ENCODE measurements at regions not wholly inside any gene's neighbourhood (a gene's known extent, or its start where the extent isn't known, plus 50 kb on each side); places are given as distances from the start of the nearest gene placed in this dataset.

DNA sequence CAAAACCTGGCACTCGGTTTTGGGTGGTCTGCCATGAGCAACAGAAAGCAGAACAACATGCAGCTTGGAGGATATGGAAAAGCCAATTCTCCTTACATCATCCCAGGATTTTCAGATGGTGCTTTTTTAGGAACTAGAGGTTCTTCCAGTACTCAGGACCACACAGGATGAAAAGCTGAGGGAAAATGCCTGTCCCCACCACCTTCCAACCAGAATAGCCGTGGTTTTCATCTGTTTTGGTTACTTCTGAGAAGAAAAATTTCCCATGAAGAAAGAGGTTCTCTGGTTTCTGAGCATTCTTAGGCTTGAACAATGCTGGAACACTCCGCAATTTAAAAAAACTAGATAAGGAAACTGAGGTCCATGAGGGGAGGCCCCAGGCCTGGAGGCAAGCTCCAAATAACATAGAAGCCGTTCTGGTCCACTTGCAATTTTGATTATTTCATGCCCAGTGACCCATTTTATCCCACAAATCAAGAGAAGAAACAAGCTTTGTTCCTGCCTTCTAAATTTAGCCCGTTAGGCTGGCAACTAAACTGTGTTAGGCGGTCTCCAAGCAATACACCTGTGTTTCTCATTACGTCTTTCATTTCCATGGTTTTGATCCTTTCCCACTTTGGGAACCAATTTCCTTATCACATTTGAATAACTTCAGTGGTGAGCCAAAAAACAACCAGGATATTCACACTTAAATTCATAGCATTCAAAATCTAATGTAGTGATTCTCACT, 79.2 kb upstream of the SPIN1 start:
- no peak for DNase-seq (ENCODE audit: insufficient read length)
- FAIRE-seq = no peak
- TF ChIP-seq POLR2A (IDR thresholded peaks at IDR 0.05; ENCODE audit: low read depth, low read length) (no peak), POLR2AphosphoS5 (IDR thresholded peaks at IDR 0.05; ENCODE audit: low read depth, low read length) (no peak), TAF1 (IDR thresholded peaks at IDR 0.05; ENCODE audit: borderline replicate concordance, low read depth, low read length) (no peak)

DNA sequence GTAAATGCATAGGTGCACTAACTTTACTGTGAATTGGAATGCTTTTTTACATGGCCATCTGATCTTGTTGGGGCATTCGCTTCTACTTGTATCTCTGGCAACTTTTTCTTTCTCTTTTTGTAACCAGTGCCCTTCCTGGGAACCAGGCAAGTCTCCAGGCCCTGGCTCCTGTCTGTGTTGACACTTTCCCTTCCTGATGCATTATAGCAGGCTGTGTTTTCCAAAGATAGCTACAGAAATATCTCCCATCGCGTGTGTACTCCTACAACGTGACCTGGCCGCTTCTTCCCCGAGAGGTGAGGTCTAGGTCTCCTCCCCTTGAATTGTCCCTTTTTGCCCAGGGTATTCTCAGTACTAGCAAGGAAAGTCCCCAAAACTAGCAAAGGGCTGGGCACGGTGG, 81.1 kb upstream of the SPIN1 start:
- no peak for TF ChIP-seq POLR2AphosphoS5 (IDR thresholded peaks at IDR 0.05; ENCODE audit: low read depth, low read length)
- FAIRE-seq (no peak), DNase-seq (ENCODE audit: insufficient read length) (no peak)

DNA sequence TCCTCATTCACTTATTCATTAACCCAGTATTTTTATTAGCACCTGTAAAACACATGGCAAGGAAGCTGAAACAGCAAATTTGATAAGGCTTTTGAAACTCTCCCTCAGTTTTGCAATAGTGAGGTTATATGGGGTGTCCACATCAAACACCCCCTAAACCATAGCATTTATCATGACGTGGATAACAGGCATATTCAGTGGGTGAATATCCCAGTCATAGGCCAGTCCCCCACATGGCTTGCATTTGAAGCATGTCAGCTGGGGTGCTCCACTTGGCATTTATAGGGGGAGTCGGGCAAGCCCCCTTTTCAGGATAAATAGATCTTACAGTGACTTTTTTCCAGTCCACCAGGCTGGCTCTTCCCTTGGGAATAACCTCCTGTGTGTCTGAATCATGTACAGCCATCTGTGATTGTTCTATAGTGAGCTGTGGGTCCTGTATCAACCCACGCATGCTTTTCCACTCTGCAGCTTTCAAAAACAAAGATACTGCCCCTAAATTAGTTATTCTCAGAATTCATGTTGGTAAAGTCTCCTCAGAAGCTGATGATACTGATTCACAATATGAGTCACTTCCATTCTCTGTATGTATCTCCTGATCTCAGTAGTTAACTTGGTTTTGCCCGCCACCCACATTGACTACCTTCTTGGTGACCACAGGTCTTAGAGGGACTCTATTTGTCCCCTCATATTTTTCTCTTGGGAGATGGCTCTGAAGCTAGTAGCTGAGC, 84.4 kb upstream of the SPIN1 start:
- no peak for FAIRE-seq
- no peak for TF ChIP-seq POLR2A (IDR thresholded peaks at IDR 0.05; ENCODE audit: low read depth, low read length)
- no peak for TF ChIP-seq POLR2AphosphoS5 (IDR thresholded peaks at IDR 0.05; ENCODE audit: low read depth, low read length)
- no peak for TF ChIP-seq TAF1 (IDR thresholded peaks at IDR 0.05; ENCODE audit: borderline replicate concordance, low read depth, low read length)
- DNase-seq (ENCODE audit: insufficient read length) = peak; percentile 31

DNA sequence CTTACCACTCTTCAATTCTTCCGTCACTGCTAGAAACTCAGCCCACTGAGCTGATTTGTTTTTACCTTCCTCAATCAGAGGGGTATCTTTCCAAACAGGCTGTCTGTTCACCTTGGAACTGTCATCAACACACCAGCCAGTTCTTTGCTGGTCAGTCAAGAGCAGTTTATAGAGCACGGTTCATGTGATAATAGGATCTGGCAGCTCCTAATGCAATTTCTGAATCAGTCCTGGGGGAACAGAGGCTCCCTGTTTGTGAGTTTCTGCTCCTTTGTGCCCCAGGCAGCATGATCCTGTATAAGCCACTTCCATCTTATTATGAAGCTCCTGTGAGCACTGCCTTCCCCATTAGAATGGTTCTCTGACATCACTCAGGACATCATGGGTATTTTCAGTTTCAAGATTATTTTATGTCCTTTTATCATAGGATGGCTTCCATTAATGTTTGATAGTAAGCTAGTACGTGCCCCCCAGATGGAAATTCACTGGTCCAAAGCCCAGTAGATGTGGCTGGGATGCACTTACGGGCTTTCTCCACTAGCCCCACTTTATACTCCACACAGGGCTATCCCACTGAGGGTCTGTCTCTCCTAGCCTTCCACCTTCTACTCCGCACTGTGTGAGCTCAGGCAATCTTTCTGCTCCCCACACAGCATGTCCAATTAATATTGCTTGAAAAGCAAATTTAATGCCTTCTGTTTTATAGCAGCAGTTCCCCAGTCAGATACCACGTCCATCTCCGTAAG, 85.5 kb upstream of the SPIN1 start:
- TF ChIP-seq TAF1 (IDR thresholded peaks at IDR 0.05; ENCODE audit: borderline replicate concordance, low read depth, low read length) = no peak
- no peak for TF ChIP-seq POLR2AphosphoS5 (IDR thresholded peaks at IDR 0.05; ENCODE audit: low read depth, low read length)
- TF ChIP-seq POLR2A (IDR thresholded peaks at IDR 0.05; ENCODE audit: low read depth, low read length) = no peak
- FAIRE-seq = no peak
- DNase-seq (ENCODE audit: insufficient read length) = no peak

DNA sequence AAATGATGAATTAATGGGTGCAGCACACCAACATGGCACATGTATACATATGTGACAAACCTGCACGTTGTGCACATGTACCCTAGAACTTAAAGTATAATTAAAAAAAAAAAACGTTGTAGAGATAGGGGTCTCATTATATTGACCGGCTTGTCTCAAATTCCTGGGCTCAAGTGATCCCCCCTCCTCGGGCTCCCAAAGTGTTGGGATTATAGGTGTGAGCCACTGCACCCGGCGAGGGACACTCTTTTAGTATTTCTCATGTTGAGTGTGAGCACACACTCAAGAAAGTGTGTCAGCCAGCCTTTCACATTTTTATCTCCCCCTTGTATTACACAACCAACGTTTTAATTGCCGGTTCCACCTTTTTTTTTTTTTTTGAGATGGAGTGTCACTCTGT, 87.7 kb upstream of the SPIN1 start:
- FAIRE-seq (no peak), DNase-seq (ENCODE audit: insufficient read length) (no peak)
- no peak for TF ChIP-seq TAF1 (IDR thresholded peaks at IDR 0.05; ENCODE audit: borderline replicate concordance, low read depth, low read length)
- no peak for TF ChIP-seq POLR2AphosphoS5 (IDR thresholded peaks at IDR 0.05; ENCODE audit: low read depth, low read length)
- no peak for TF ChIP-seq POLR2A (IDR thresholded peaks at IDR 0.05; ENCODE audit: low read depth, low read length)

DNA sequence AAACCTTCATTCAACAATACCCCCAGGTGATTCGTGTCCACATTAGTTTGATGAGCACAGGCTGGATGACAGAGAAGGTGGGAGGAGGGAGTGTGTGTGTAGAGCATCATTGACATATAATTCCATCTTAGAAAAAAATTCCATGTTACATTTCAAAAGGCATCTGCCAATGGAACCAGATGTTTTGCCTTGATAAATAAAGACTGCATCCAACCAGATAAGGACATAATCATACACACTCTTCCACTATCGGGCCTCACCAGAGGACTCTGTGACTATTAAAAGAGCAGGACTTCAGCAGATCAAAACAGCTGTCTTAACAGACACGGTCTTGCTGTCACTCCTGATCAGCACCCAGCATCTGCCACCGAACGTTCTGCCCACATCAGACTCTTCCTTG, 96.4 kb upstream of the SPIN1 start:
- TF ChIP-seq TAF1 (IDR thresholded peaks at IDR 0.05; ENCODE audit: borderline replicate concordance, low read depth, low read length) (no peak), POLR2A (IDR thresholded peaks at IDR 0.05; ENCODE audit: low read depth, low read length) (no peak), POLR2AphosphoS5 (IDR thresholded peaks at IDR 0.05; ENCODE audit: low read depth, low read length) (no peak)

DNA sequence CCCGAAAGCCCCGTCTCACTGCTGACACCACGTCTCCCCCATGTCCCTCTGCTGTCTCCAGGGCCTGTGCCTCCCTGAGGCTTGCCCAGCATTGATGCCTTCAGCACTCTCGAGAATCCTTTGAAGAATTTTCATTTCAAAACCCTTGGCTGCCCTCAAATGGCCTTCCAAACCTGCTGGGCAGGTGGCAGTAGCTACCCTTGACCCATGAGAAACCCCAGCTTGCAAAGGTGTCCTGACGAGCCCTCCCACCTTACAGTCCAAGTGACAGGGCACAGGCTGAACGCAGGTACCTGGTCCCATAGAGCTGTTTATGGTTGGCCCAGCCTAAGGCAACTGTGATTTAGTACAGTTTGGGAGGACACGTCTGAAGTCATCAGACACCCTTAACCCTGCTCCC, 97.2 kb upstream of the SPIN1 start:
- FAIRE-seq (no peak), DNase-seq (ENCODE audit: insufficient read length) (no peak)
- no peak for TF ChIP-seq POLR2A (IDR thresholded peaks at IDR 0.05; ENCODE audit: low read depth, low read length)
- no peak for TF ChIP-seq POLR2AphosphoS5 (IDR thresholded peaks at IDR 0.05; ENCODE audit: low read depth, low read length)
- TF ChIP-seq TAF1 (IDR thresholded peaks at IDR 0.05; ENCODE audit: borderline replicate concordance, low read depth, low read length) = no peak

More for the DNA sequence above, 96.4 kb upstream of the SPIN1 start:
- DNase-seq (ENCODE audit: insufficient read length) (no peak), FAIRE-seq (no peak)

DNA sequence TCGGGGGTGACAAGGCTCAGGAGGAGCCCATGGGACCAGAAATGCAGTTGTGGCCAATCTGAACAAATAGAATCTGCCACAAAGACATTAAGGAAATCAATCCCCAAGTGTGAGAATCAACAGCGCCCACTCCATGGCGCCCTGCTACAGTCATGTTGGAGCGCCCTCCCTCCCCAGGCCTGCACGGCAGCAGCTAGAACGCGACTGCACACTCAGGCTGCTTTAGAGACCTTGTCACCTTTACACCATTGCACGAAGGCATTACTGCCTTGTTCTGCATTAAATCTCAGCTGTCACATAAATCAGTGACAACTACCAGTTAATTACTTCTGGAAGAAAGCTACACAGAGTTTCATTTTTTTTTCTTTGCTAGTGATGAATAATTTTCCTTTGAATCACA, 98.7 kb upstream of the SPIN1 start:
- TF ChIP-seq TAF1 (IDR thresholded peaks at IDR 0.05; ENCODE audit: borderline replicate concordance, low read depth, low read length) = no peak
- no peak for TF ChIP-seq POLR2AphosphoS5 (IDR thresholded peaks at IDR 0.05; ENCODE audit: low read depth, low read length)
- no peak for TF ChIP-seq POLR2A (IDR thresholded peaks at IDR 0.05; ENCODE audit: low read depth, low read length)
- DNase-seq (ENCODE audit: insufficient read length) (no peak), FAIRE-seq (no peak)

DNA sequence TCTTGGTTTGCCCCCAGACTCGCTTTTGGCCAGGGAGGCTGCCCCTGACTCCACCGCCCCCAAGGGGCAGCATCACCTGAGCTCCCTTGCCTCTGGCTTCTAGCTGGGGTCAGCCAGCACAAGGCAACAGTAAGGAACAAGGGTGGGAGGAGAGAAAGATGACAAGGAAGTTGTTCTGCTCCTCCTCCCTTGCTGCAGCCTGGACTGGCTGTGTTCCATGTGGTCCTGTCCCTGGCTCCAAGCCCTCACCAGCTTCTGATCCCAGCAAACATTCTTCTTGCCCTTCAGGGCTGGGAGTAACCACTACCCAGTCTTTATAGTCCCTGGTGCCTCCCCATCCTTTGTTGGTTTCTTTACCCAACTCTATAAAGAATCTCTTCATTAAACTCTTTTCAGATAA, 100.3 kb upstream of the SPIN1 start:
- FAIRE-seq (no peak), DNase-seq (ENCODE audit: insufficient read length) (no peak)
- TF ChIP-seq POLR2AphosphoS5 (IDR thresholded peaks at IDR 0.05; ENCODE audit: low read depth, low read length) (no peak), POLR2A (IDR thresholded peaks at IDR 0.05; ENCODE audit: low read depth, low read length) (no peak), TAF1 (IDR thresholded peaks at IDR 0.05; ENCODE audit: borderline replicate concordance, low read depth, low read length) (no peak)

DNA sequence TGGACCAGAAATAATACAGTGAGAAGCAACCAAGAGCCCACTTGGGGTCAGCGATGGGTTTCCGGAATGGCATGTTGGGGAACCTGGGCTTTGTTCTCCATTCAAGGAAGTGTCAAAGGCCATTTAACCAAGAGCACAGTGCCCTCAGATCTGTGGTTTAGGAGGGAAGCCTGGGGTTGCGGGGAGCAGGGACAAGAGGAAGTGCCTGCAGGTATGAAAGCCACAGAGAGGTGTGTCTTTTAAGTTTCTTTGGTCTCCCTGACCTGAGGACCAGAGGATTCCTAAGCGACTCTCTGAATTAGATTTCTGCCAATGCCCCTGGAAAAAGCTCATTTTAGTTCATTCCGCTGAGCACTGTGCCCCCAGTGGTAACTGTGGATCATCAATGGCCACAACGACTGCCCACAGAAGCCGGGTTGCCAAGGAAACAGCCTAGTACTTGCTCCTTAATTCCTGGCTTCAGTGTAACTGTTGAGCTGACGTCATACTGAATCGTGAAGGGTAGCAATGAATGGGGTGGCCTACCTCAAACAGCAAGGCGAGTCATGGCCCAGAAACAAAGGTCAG, 107.3 kb upstream of the SPIN1 start:
- DNase-seq (ENCODE audit: insufficient read length) (no peak), FAIRE-seq (no peak)
- TF ChIP-seq POLR2A (IDR thresholded peaks at IDR 0.05; ENCODE audit: low read depth, low read length) (no peak), POLR2AphosphoS5 (IDR thresholded peaks at IDR 0.05; ENCODE audit: low read depth, low read length) (no peak), TAF1 (IDR thresholded peaks at IDR 0.05; ENCODE audit: borderline replicate concordance, low read depth, low read length) (no peak)

DNA sequence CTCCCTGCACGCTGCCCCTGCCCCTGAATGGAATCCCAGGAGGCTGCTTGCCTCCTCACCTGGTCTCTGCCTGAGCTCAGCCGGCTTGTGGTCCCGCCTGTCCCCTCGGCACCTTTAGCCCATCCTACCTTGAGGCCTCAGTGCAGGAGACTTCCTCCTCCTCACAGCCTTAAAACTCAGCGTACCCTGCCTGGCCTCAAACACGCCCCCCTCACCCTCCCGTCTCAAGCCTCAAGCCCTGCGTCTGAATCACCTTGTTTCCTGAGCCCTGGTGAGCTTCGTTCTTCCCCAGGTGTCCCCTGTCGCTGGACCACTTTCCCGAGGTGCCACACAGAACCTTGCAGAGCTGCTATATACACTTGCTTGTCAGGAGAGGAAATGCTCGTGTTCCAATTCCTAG, 110.2 kb upstream of the SPIN1 start:
- FAIRE-seq (no peak), DNase-seq (ENCODE audit: insufficient read length) (no peak)
- TF ChIP-seq POLR2AphosphoS5 (IDR thresholded peaks at IDR 0.05; ENCODE audit: low read depth, low read length) = no peak
- TF ChIP-seq POLR2A (IDR thresholded peaks at IDR 0.05; ENCODE audit: low read depth, low read length) = no peak
- TF ChIP-seq TAF1 (IDR thresholded peaks at IDR 0.05; ENCODE audit: borderline replicate concordance, low read depth, low read length) = no peak

All from GM12892 (cell line).